GM13976 (cell line): ENCODE measurements at regions not wholly inside any gene's neighbourhood (a gene's known extent, or its start where the extent isn't known, plus 50 kb on each side); places are given as distances from the start of the nearest gene placed in this dataset.
A peak's percentile ranks its signal among the peaks of the same experiment; 100 is the strongest.

Experiments
- DNase-seq: peaks from one replicate; pipeline ENCODE4 v3.0.0; 2012; ENCODE audit warnings: low spot score
- CTCF ChIP-seq: IDR thresholded peaks from 2 replicates; pipeline ENCODE4 v1.5.1; 2012; ENCODE audit warnings: borderline replicate concordance, mild to moderate bottlenecking; ENCODE audit not compliant: insufficient read depth; ENCODE audit errors: extremely low read depth, missing control alignments, control extremely low read depth
- in situ Hi-C: fragments of 300-500 bp; cut with MboI; formaldehyde crosslinking; loops from one replicate; pipeline ENCODE4 v1.12.0; 2022; ENCODE audit warnings: low sequenced_read_pairs, mixed read lengths, inconsistent platforms; ENCODE audit not compliant: unreplicated experiment

- TF ChIP-seq CTCF: no peak
- in situ Hi-C loops: no loop called here
- DNase-seq: no peak
These were observed 113.3 kb upstream of the MBNL1 start for GRCh38 chr3:152155246-152156020.

- TF ChIP-seq CTCF: no peak
- peak; percentile 26 for DNase-seq
- in situ Hi-C loops: no loop called here
These were observed 111.8 kb upstream of the MBNL1 start for GRCh38 chr3:152156880-152157279.

GRCh38 chr3:152157337-152157736, 111.4 kb upstream of the MBNL1 start:
- in situ Hi-C loops: no loop called here
- no peak for TF ChIP-seq CTCF
- DNase-seq: no peak

- DNase-seq: no peak
- in situ Hi-C loops: no loop called here
- no peak for TF ChIP-seq CTCF
These were observed 109.4 kb upstream of the MBNL1 start for GRCh38 chr3:152159328-152159727.

GRCh38 chr3:152160350-152161011, 108.2 kb upstream of the MBNL1 start:
- in situ Hi-C loops: no loop called here
- no peak for TF ChIP-seq CTCF
- DNase-seq: no peak

- no peak for DNase-seq
- in situ Hi-C loops: no loop called here
- TF ChIP-seq CTCF: no peak
These were observed 96.3 kb upstream of the MBNL1 start for GRCh38 chr3:152172460-152172859.

- TF ChIP-seq CTCF: no peak
- DNase-seq: no peak
- in situ Hi-C loops: no loop called here
These were observed 95.1 kb upstream of the MBNL1 start for GRCh38 chr3:152173627-152174026.
